ENCODE measurements at regions not wholly inside any gene's neighbourhood (a gene's known extent, or its start where the extent isn't known, plus 50 kb on each side); places are given as distances from the start of the nearest gene placed in this dataset.

- DNase-seq: no peak
These were observed 92.9 kb upstream of the SYNDIG1 start for GRCh38 chr20:24376311-24377099.

GRCh38 chr20:24373372-24373771, 96.1 kb upstream of the SYNDIG1 start:
- DNase-seq: no peak

GRCh38 chr20:24370911-24371695, 98.3 kb upstream of the SYNDIG1 start:
- no peak for DNase-seq

- DNase-seq: no peak
These were observed 99.2 kb upstream of the SYNDIG1 start for GRCh38 chr20:24370249-24370648.

GRCh38 chr20:24368253-24368652, 101.2 kb upstream of the SYNDIG1 start:
- no peak for DNase-seq

GRCh38 chr20:24366336-24367004, 103.0 kb upstream of the SYNDIG1 start:
- no peak for DNase-seq

GRCh38 chr20:24365670-24366069, 103.8 kb upstream of the SYNDIG1 start:
- DNase-seq: no peak

- DNase-seq: no peak
These were observed 104.9 kb upstream of the SYNDIG1 start for GRCh38 chr20:24364482-24364881.

- no peak for DNase-seq
These were observed 106.4 kb upstream of the SYNDIG1 start for GRCh38 chr20:24363031-24363430.

- no peak for DNase-seq
These were observed 107.3 kb upstream of the SYNDIG1 start for GRCh38 chr20:24362080-24362479.

GRCh38 chr20:24361541-24361940, 107.9 kb upstream of the SYNDIG1 start:
- DNase-seq: no peak

- no peak for DNase-seq
These were observed 108.9 kb upstream of the SYNDIG1 start for GRCh38 chr20:24360531-24360930.

- DNase-seq: no peak
These were observed 110.0 kb upstream of the SYNDIG1 start for GRCh38 chr20:24359321-24360027.

- no peak for DNase-seq
These were observed 111.5 kb upstream of the SYNDIG1 start for GRCh38 chr20:24357931-24358330.

- DNase-seq: no peak
These were observed 112.3 kb upstream of the SYNDIG1 start for GRCh38 chr20:24357177-24357576.

GRCh38 chr20:24353135-24353690, 116.2 kb upstream of the SYNDIG1 start:
- no peak for DNase-seq

GRCh38 chr20:24350923-24351368, 118.5 kb upstream of the SYNDIG1 start:
- DNase-seq: no peak

- DNase-seq: no peak
These were observed 127.6 kb upstream of the SYNDIG1 start for GRCh38 chr20:24341781-24342180.

- DNase-seq: no peak
These were observed 128.5 kb upstream of the SYNDIG1 start for GRCh38 chr20:24340933-24341332.

- DNase-seq: no peak
These were observed 130.2 kb upstream of the SYNDIG1 start for GRCh38 chr20:24339210-24339641.

GRCh38 chr20:24337551-24337950, 131.9 kb upstream of the SYNDIG1 start:
- DNase-seq: no peak

GRCh38 chr20:24337069-24337468, 132.4 kb upstream of the SYNDIG1 start:
- DNase-seq: no peak

GRCh38 chr20:24334830-24335229, 134.6 kb upstream of the SYNDIG1 start:
- no peak for DNase-seq
